Mucosa of descending colon (tissue), 3 donors: ENCODE measurements at regions not wholly inside any gene's neighbourhood (a gene's known extent, or its start where the extent isn't known, plus 50 kb on each side); places are given as distances from the start of the nearest gene placed in this dataset.

Source experiments
- ATAC-seq: fragments of 200-7000 bp; cut with Tn5 transposase; one replicate; pipeline ENCODE4 v1.9.1; 2020; ENCODE audit warnings: mild to moderate bottlenecking, moderate library complexity
- DNase-seq, 3 donors: peaks; one replicate each; pipeline ENCODE4 v3.0.0-alpha.2; 2020
- H3K36me3 ChIP-seq: fragments of 200-600 bp; one replicate; pipeline ENCODE4 v1.8.0; 2021; ENCODE audit warnings: low read depth, mild to moderate bottlenecking
- H3K4me1 ChIP-seq: fragments of 200-600 bp; one replicate; pipeline ENCODE4 v1.8.0; 2021; ENCODE audit warnings: low read depth, mild to moderate bottlenecking
- H3K4me3 ChIP-seq: fragments of 200-600 bp; one replicate; pipeline ENCODE4 v1.8.0; 2021; ENCODE audit warnings: mild to moderate bottlenecking
- H3K9me3 ChIP-seq: fragments of 200-600 bp; one replicate; pipeline ENCODE4 v1.8.0; 2021; ENCODE audit warnings: mild to moderate bottlenecking
- intact Hi-C, 2 donors: fragments of 100-400 bp; cut with DNase I in 1 of 2; cut with micrococcal nuclease in 1 of 2; formaldehyde crosslinking; loops; one replicate each; pipeline versions ENCODE4 v1.11.0 to v1.11.1; 2022; cut with DNase I, micrococcal nuclease
- TF ChIP-seq, protein P1 (sequence below): fragments of 200-600 bp; IDR thresholded peaks from one replicate; pipeline ENCODE4 v1.8.0; 2022; ENCODE audit warnings: antibody characterized with exemption, mild to moderate bottlenecking
- donor health status: DM: no; HTN: no; CAD: no; lungs with moderate emphysema.
- donor health status: DM: no; HTN: no; CAD: no.
- donor health status: DM: no; HTN: yes; CAD: no.

DNA sequence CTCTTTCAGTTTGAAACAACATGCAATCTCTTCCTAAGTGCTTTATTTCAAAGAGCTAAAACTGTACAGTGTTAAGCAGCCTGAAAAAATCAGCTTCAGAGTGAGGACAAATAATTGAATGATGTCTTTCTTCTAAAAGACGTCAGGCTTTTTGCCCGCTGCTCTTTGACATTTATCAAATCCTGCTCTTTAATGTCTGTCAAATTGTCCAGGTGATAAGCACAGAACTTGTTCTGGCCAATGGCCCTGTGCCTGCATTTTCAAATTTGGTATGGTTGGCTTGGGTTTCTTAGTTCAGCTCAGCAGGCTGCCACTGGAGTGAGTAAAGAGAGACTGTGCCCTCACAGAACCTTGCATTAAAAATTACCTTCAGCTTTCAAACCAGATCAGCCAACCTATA is 712.9 kb upstream of the LCORL start:
- H3K9me3 ChIP-seq: no peaks in the 10 kb centered on the region
- TF ChIP-seq, protein P1, sequence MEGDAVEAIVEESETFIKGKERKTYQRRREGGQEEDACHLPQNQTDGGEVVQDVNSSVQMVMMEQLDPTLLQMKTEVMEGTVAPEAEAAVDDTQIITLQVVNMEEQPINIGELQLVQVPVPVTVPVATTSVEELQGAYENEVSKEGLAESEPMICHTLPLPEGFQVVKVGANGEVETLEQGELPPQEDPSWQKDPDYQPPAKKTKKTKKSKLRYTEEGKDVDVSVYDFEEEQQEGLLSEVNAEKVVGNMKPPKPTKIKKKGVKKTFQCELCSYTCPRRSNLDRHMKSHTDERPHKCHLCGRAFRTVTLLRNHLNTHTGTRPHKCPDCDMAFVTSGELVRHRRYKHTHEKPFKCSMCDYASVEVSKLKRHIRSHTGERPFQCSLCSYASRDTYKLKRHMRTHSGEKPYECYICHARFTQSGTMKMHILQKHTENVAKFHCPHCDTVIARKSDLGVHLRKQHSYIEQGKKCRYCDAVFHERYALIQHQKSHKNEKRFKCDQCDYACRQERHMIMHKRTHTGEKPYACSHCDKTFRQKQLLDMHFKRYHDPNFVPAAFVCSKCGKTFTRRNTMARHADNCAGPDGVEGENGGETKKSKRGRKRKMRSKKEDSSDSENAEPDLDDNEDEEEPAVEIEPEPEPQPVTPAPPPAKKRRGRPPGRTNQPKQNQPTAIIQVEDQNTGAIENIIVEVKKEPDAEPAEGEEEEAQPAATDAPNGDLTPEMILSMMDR: no peak
- no peaks in the 10 kb centered on the region for H3K36me3 ChIP-seq
- intact Hi-C loops: no loop called here
- ATAC-seq (no peak), DNase-seq (no peak)
- no peak overlapping the region for H3K4me3 ChIP-seq
- no peaks in the 10 kb centered on the region for H3K4me1 ChIP-seq

DNA sequence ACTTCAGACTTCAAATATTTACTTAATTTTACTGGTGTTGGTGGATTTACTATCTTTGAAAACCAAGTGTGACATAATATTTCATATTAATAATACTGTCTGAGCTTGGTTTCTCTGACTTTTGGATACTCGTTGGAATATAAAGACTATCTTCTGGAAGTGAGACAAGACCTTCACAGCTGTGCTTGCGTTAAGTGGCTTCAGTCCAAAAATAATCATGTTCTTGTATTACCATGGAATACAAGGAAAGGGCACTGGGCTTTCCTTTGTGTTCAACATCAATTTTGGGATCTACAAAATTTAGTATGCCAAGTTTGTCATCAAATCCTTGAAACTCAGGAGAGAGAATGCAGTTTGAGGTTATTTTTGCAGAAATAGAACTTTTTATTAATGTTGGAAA is 712.4 kb upstream of the LCORL start:
- H3K36me3 ChIP-seq: no peaks in the 10 kb centered on the region
- no peak for DNase-seq
- H3K4me1 ChIP-seq: no peaks in the 10 kb centered on the region
- intact Hi-C loops: no loop called here
- ATAC-seq: no peak
- TF ChIP-seq, protein P1: no peak
- H3K9me3 ChIP-seq: no peaks in the 10 kb centered on the region
- H3K4me3 ChIP-seq: no peak overlapping the region

DNA sequence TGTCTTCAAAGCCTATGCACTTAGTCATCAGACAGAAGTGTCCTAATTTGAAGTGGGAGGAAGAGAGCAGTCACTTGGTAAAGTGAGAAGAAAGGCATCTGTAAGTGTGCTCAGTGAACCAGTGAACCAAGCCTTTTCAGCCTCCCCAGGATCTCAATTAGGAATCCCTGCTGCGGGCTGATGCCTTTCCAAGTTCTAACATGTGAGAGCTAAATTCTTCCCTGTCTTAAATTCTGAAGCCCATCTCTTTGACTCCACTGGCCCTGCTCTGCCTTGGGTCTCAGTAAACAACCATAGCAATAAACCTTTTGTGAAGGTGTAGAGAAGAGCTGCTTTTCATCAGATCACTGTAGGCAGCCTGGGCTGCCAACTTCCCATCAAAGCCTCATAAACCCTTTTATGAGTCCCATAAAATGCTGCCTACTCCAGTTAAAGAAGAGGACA is 701.2 kb upstream of the LCORL start:
- TF ChIP-seq, protein P1: no peak
- H3K9me3 ChIP-seq: no peaks in the 10 kb centered on the region
- H3K4me1 ChIP-seq: peaks cover 3% of the 10 kb centered on the region
- DNase-seq (peak in 2 of 3 donors; percentile 19 to 30), ATAC-seq (peak; percentile 75)
- H3K4me3 ChIP-seq: no peak overlapping the region
- no peaks in the 10 kb centered on the region for H3K36me3 ChIP-seq
- intact Hi-C loops: no loop called here

DNA sequence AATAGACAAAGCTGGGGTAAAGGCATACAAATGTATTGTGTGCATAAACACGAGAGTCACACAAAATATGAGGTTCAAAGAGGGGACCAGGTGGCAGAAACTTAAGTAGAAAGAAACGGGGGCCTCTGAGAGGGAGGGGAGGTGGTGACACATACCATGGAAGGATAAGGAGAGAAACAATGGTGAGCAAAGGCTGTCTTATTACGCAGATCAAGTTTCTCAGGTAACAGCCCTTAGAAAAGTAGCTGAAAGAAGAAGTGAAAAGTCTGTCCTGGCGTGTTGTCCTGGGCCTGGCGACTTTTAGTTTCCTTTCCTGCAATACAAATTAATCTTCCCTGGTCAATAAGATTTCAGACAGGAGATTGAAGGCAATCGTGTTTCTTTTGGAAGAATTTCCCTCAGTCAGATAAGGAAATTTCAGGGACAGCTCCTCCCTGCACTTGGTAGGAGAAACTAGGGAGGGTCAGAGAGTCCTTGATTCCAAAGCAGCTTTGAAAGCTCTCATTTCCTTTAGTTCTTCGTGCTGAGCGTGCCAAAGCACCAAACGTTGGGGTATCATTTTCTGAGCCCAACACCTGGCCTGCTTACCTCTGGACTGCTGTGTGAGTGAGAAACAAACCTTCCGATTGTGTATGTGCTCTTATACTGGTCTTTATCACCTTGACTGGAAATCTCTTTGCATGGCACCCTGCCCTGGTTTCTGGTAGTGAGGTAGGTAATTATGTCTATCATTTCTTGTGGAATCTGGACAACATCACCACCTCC is 676.7 kb upstream of the LCORL start:
- ATAC-seq: no peak

DNA sequence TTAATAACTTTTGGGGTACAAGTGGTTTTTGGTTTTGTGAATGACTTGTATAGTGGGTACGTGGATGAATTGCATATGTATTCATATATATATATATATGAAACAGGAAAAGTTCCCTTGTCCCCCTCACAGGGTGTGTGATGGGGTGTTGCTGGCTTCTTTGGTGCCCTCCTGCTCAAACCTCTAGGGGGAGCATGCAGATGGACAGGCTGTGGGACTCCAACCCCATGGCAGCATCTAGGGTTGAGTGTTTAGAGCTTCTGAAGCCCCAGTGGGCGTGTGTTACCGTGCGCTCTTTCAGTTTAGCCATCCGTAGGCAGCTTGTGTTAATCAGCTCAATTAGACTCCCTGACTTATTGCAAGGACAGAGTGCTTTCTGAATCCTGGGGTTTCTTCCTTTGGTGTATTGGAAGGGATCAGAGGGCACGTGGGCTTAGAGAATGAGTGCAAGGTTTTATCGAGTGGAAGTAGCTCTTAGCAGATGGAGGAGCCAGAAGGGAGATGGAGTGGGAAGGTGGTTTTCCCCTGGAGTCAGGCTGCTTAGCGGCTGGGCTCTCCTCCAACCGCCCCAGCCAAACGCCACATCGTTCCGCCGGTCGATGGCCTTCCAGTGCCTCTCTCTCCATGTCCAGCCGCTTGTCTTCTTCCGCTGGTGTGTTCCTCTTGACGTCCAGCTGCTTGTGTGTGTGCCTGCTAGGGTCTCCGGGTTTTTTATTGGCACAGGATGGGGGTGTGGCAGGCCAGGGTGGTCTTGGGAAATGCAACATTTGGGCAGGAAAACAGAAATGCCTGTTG is 674.4 kb upstream of the LCORL start:
- H3K9me3 ChIP-seq: no peaks in the 10 kb centered on the region
- DNase-seq (no peak), ATAC-seq (no peak)
- intact Hi-C loops: no loop called here
- H3K36me3 ChIP-seq: no peaks in the 10 kb centered on the region
- TF ChIP-seq, protein P1: no peak
- H3K4me1 ChIP-seq: no peaks in the 10 kb centered on the region
- no peak overlapping the region for H3K4me3 ChIP-seq

More for the DNA sequence above, 676.7 kb upstream of the LCORL start:
- Histone ChIP-seq H3K36me3 (no peaks in the 10 kb centered on the region), H3K4me1 (no peaks in the 10 kb centered on the region), H3K9me3 (no peaks in the 10 kb centered on the region), H3K4me3 (no peak overlapping the region)
- intact Hi-C loops: no loop called here
- TF ChIP-seq, protein P1: no peak
- no peak for DNase-seq
